ENCODE measurements at regions not wholly inside any gene's neighbourhood (a gene's known extent, or its start where the extent isn't known, plus 50 kb on each side); places are given as distances from the start of the nearest gene placed in this dataset.

DNA sequence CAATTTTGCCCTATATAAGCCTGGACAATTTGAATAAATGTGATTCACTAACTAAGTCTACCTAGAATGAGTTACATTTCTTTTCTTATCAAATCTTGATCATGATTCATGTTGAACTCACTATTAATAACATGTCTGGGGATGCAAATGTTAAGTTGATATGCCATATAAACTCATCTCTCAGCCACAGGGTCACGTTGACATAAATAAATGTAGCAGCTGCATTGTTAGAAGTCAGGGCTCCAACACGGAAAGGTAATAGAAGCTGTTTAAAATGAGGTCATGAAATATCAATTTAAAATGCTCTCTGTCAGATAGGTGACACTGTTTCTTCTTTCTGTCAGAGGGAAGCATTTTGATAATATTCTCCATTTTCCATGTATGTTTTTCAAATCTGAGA, 521.9 kb downstream of the CCDC85A start:
- DNase-seq (ENCODE audit: low spot score) (no peak), ATAC-seq (no peak)

DNA sequence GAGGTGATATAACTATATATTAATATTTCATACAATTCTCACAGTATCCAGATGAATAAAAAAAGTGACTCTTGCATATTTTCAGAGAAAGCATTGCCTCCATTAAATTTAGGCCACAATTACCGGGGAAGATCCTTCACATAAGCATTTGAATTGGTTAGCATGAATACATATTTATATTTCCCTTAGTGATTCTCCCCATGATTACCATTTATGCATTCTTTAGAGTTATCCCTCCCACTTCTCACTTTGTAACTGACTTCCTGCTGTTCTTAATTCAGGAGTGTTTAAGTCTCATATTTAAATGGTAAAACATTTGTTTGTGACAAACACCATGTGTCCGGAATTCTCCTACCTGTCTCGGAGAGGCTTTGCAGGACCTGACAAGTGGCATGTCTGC, 523.4 kb downstream of the CCDC85A start:
- DNase-seq (ENCODE audit: low spot score) (no peak), ATAC-seq (no peak)

DNA sequence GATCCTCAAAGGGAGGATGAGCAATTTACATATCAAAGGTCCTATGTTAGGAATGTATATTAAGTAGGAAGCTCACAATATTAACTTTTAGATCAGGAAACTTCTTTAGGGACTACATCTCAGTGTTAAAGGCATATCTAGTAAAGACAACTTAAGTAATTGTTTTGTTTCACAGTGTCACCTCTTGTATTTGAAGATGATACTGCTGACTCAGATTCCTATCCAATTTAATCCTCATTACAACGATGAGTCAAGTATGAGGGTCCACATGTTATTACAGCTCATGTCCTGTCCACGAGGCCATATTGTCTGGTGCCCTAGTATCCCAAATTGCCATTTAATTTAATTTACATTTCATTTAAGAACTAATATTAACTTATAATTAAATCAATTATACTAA, 523.9 kb downstream of the CCDC85A start:
- no peak for ATAC-seq

DNA sequence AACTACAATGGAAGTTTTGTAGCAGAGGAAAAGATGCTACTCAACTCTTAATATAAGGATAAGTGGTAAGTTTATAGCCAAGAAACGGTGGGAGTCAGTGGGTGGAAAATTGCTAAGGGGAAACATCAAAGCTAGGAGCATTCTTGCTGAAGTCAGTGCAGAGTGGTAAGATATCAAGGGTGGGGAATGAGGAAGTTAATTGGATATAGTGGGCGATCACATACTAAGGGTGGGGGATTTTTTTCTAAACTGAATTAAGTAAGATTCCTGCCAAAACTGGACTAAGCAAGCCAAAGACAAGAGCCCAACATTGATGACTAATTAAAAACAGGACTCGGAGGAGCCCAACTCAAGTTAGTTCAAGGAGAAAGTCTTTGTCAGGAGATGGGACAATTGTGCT, 525.4 kb downstream of the CCDC85A start:
- ATAC-seq (no peak), DNase-seq (ENCODE audit: low spot score) (no peak)

More for the DNA sequence above, 523.9 kb downstream of the CCDC85A start:
- no peak for DNase-seq (ENCODE audit: low spot score)

DNA sequence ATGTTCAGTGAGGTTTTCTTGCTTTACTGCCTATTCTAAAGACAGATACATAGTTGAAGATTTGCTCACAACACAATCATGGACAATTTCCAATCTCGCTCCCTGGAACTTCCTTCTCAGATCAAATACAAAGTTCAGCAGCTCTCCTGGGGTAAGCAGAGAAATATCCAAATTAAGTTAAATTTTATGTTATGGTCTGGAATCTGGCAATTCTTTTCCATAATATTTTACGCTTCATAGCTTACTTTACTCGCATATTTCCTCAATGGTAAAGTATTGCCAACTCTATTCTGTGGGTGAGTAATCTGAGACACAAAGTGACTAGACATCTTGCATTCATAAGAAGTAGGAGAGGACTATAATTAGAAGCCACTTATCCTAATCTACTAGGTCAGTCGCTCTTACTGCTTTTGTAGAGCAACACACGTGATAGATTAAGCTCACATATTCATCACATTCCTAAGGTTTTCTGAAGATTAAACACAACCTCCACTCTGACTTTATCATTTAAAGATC, 529.4 kb downstream of the CCDC85A start:
- DNase-seq (ENCODE audit: low spot score) (no peak), ATAC-seq (no peak)

DNA sequence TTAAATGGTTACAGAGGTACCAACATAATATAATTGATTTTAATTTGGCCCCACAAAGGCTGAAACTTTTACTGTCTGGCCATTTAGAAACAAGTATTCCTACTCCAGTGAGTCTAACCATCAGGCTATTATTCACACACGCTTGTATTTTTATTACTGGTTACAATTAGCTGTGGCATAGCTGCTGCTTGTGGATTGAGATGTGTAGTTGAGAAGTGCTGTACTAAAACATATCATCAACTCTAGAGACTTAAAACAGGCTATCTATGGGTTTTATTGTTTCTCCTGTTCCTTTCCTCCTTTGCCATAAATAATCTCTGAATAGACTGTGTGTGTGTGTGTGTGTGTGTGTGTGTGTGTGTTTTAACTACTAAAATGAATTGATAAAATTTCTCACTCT, 530.2 kb downstream of the CCDC85A start:
- ATAC-seq: no peak

DNA sequence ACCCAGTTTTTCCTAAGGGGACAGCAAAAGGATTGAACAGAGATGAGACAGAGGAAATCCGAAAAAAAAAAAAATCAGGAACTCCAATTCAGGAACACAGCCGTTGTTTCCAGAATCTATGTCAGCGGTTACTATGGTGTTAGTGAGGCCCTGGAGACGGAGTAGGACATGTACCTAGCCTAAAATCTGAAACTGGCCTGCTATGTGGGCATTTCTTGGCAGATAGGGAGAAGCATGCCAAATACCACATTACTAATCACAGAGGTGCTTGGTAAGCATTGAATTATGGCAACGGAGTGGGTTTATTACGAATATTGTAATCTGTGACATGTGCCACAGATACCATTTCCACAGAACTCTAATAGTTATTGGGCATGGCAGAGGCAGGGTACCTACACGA, 530.6 kb downstream of the CCDC85A start:
- ATAC-seq (no peak), DNase-seq (ENCODE audit: low spot score) (no peak)

More for the DNA sequence above, 530.2 kb downstream of the CCDC85A start:
- no peak for DNase-seq (ENCODE audit: low spot score)

DNA sequence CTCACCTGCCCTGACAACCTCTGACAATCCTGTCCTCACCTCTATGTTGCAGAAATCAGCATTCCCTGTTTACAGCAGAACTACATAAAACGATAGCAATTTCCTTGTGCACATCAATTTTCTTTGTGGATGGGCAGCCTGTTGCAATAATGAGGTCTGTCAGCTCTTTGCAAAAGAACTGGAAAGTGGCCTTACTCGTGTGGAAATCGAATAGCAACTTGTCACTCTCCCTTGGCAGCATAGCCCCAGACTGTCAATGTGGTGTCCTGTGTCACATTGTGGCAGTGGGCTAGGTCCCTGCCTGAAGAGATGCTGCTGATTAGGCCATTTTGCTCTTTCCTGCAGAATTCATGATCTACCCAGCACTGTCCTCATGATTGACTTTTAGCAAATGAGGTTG, 531.9 kb downstream of the CCDC85A start:
- ATAC-seq (no peak), DNase-seq (ENCODE audit: low spot score) (no peak)

DNA sequence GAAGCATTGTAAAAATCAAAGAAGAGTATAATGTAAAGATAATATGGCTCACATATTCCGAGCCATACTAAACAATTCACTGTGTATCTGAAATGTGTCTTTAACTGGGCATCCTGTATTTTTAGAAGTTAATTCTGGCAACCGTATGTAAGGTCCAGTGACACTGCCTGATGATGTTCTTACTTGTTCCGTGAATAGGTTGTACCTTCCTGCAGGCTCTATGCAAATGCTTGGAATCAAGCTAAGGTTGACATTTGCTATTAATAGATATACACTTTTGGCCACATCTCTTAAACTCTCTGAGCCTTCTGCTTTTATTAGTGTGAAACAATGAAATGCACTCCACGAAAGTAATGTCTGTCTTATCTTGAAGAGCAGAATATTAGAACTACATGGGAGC, 534.6 kb downstream of the CCDC85A start:
- DNase-seq (ENCODE audit: low spot score) (no peak), ATAC-seq (no peak)

DNA sequence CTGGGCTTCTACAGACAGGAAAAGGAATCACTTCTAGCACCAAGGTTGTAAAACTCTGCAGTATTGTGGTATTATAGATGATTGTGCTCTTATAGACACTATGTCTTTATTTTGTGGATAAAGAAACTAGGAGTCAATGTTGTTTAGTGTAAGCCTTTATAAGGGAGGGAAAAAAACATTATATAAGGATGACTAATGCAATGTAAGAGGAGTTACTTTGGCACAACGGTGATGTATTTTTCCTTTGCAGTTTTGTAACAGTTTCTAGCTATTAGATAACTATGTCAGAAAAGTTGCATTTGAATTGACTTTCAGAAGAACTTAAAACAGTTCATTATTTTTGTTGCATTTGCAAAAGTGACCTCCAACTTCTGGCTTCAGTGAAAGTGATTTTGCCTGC, 545.4 kb downstream of the CCDC85A start:
- DNase-seq (ENCODE audit: low spot score) (no peak), ATAC-seq (no peak)

DNA sequence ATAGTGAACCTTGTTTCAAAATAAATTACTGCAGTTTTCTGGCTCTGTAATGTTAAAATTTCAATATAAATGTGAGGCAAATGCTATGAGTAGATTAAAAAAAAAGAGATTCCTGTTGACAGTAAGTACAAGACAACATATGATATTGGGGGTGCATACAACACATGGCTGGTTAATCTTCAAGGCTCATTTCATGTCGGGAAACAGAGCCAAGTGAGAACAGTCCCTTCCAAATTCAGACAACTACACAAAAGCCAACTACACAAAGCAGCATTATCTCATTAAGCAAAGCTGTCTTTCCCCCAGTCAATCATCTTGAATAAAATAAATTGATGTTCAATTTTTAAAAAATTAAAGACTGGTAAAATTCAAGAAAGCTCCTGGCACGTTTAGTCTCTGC, 549.2 kb downstream of the CCDC85A start:
- no peak for DNase-seq (ENCODE audit: low spot score)
- ATAC-seq: no peak

DNA sequence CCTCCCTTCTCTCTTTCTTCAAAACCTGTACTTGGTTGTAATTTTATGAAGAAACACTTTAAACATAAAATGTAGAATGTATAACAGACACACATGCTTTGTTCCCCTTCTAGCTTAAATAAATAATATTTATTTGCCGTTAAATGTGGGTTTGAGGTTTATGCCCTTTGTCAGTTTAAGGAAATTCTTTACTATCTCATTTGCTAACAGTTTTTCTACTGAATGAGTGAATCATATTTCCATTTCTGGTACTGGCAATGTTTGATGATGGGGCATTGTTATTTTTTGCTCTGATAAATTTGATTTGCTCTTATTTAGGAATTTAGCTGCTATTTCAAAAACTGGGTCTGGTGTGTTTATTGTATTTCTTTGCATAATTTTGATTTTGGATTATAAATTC, 555.6 kb downstream of the CCDC85A start:
- no peak for DNase-seq (ENCODE audit: low spot score)
- no peak for ATAC-seq

DNA sequence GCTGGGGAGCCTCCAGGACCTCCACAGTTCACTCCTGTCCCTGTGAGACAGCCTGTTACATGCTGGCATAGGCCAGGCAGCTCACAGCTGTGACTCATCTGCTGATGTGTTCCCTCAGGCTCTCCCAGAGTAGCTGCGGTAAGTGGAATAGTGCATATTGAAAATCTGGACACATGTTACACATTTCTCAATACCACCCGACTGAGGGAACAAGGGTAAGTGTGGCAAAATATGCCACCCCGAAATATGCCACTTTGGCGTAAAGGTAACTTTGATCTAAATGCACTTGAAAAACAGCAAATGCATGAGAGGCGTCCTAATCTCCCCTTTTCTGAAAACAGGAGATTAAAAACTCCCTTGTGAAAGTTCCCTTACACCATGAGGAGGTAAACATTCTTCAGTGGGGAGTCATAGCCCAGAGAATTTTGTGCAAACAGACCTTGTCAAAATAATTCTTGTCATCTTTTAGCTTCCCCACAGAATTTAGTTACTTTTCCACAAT, 557.9 kb downstream of the CCDC85A start:
- DNase-seq (ENCODE audit: low spot score) (no peak), ATAC-seq (no peak)

DNA sequence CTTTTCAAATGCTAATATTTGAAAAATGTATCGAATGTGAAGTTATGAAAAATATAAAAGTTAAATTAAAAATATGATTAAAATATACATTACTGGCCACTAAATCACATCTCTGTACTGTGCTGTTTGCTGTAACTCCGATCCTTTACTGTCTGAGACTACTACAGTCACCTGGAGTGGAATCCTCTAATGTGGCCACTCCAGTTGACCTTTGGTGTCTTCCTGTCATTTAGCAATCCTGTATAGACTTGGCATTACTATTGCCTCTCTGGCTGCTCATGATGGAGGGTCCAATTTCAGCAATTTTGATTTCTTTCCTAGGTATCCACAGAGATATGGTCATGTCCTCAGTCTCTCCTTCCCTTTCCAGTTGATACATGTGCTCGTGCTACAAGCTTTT, 560.0 kb downstream of the CCDC85A start:
- DNase-seq (ENCODE audit: low spot score) (no peak), ATAC-seq (peak; percentile 72)

DNA sequence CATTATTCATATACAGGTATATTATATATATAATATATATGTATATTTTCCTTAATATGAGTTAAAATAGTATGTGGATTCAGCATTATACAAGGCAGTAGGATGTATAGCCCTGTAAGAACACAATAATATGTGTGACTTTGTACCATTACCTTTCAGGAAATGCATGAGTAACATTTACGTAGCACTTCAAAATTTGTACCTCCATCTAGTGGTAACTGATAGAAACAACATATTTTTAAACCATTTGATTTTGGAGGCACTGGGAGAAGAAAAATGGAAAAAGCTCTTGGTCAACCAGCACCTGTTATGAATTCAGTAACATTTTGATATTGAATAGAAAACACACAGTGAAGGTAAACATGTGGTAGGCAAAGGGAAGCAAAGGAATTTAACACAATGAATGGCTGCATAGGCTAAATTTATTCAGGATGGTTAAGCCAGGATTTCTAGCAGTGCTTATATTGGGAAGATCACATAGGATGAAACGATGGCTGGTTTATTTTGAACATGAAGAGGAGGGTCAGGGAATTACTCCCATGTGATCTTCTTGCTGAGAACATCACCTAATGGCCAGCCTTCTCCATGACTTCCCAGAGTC, 565.5 kb downstream of the CCDC85A start:
- ATAC-seq (peak; percentile 78), DNase-seq (ENCODE audit: low spot score) (no peak)

DNA sequence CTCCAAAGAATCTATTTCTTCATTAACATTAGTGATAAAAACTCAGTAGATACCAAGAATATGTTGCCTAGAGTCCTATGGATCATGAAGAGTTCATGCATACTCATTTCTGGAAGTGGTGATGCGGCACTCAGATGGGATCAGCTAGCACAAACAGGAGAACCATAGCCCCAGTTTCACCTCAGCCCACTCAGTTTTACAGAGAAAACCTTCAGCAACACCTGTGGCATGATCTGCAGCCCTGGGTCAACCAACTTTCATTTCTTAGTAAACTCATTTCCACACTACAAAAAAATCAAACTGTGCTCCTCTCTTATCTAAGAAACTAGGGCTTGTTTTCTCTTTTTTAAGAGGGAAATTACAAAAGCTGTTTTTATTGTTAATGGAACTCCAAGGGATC, 569.4 kb downstream of the CCDC85A start:
- DNase-seq (ENCODE audit: low spot score) (no peak), ATAC-seq (no peak)

DNA sequence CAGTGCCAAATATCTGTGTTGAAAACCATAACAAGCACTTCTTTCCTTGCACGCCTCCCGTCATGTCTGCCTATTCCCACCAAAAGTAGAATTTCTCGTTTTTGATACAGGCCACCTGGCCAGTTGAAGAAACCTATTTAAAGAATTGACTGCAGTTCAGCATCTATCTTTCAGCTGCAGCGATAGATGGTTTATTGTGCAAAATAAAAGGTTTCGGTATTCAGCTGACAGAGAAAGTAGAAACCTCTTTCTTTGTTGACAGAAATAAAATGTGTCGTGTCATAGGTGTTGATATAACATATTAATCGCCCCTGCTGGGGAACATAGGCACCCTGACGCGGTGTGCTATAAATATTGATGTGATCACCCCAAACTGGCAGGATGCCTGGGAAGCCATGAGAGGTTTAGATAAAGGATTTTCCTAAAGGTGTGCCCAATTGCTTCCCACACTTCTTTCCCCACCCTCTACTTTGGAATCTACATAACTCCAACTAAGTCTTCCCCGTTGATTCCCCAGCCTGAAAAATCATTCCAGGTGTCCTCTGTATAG, 570.4 kb downstream of the CCDC85A start:
- DNase-seq (ENCODE audit: low spot score): no peak
- no peak for ATAC-seq

DNA sequence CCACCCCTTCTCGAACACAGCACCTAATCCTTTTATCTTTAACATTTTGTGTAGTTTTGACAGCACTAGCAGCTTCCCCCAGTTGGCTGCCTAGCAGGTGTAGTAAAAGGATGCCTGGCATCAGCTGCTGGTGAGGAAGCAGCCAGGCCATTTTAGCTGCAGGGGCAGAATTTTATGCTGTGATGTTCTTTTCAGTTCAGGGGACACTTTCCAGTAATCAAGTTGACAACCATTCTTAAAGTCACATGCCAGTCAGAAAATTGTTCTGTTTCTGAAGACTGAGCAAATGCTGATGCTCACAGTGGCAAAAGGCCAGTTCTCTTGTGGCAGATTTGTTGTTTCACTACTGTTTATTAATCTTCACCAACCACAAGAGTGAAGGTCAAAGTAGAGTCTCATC, 570.8 kb downstream of the CCDC85A start:
- ATAC-seq (no peak), DNase-seq (ENCODE audit: low spot score) (no peak)

DNA sequence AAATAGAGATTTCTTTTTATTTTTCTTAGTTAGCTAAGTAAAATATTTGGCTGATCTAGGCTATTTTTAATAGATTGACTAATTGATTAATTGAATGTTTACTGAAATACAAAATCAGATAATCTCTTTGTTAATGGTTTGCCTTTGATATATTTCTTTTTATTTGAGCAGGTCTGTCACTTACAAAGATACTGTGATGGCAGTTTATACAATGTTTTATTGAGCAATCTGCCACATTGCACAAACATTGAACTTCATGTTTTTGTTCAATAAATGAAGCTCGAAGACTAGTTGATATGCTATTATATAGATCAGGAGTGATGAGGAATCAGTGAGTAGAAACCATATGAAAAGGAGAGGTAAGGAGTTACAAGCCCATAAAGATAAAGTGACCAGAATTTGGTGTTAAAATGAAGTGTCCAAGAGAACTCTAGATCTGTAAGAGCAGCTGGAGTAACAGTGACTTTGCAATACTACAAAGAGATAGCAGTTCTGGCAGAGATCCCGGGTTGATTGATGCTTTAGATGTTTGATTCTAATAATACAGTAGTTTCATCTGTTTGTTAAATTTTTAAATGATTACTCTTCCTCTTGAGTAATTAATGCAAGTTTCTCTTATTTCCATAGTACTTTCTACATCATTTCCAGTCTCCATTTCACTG, 574.2 kb downstream of the CCDC85A start:
- ATAC-seq: peak; percentile 71
- DNase-seq (ENCODE audit: low spot score): no peak

DNA sequence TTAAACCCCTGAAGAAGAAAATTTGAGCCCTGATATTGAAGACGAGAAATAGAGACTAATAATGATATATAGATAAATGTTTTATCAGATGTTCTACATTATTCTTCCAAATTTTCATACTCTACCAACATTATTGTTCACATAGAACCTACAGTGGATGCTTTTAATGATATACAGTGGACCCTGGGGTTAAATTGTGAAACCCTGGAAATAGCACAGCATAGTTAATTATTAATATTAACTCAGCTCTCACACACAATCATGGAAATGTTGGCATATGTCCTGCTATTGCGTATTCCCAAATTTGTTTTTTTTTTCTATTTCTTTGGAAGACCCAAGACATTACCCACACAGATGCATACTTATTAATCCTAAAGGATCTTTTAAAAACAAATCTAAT, 579.9 kb downstream of the CCDC85A start:
- ATAC-seq (peak; percentile 92), DNase-seq (ENCODE audit: low spot score) (no peak)

DNA sequence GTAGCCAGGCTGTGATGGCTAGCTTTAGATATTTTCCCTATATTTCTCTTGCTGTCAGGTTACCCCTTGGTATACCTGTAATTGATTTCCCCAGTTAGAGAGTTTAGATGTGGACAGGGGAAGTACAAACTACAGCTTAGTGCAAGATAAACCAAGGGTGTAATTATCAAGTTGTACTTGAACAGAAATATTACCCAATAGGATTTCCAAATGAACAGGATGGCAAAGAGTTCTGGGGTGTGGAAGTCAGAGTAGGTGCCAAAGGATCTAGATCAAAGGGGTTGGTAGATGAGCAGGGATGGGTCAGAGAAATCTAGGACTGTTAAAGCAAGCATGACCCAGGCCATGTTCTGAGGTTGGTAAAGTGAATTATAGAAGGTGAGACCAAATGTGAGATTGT, 585.2 kb downstream of the CCDC85A start:
- ATAC-seq (peak; percentile 96), DNase-seq (ENCODE audit: low spot score) (peak; percentile 45)

DNA sequence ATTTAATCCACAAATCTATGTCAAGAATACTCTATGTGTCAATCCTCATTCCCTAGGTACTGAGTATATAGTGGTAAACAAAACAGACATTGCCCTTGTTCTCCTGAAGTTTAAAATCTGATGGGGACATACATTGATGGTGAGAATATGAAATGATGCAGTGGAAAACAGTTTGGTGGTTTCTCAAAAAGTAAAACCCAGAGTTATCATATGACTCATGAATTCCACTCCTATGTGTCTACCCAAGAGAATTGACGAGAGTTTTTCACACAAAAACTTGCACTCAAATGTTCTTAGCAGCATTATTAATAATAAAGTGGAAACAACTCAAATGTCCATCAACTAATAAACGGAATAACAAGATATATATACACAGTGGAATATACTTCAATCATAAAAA, 586.7 kb downstream of the CCDC85A start:
- DNase-seq (ENCODE audit: low spot score) (no peak), ATAC-seq (no peak)
